IMR-90 (cell line): ENCODE measurements at regions not wholly inside any gene's neighbourhood (a gene's known extent, or its start where the extent isn't known, plus 50 kb on each side); places are given as distances from the start of the nearest gene placed in this dataset.

ENCODE experiments used
- ATAC-seq: fragments of 200-7000 bp; cut with Tn5 transposase; 2 replicates; pipeline ENCODE4 v1.9.1; 2020; ENCODE audit warnings: low read depth, mild to moderate bottlenecking, moderate library complexity
- BruUV-seq: library from RNA; stranded (reverse); fragments of 400-500 nt; replicated peaks from 2 replicates; lab custom pipeline; 2021; lab: Mats Ljungman, UMichigan
- CTCF ChIA-PET: fragments of 300-600 bp; formaldehyde crosslinking; extraction: SDS; loops from one replicate; lab custom pipeline; 2021; ENCODE audit warnings: antibody characterized with exemption; lab: Yijun Ruan, JAX
- POLR2A ChIA-PET: fragments of 300-600 bp; sonication (Branson Sonifier 250); formaldehyde crosslinking; loops from one replicate; lab custom pipeline; 2022; ENCODE audit warnings: antibody characterized with exemption; ENCODE audit not compliant: unreplicated experiment; lab: Charles Lee
- DNase-seq: peaks from one replicate; pipeline ENCODE4 v3.0.0; 2013
- H2AFZ ChIP-seq: replicated peaks from 2 replicates; pipeline ENCODE3; 2013; ENCODE audit warnings: low read length, mild to moderate bottlenecking; ENCODE audit not compliant: poor library complexity
- H2AK5ac ChIP-seq: 2 replicates; pipeline ENCODE4 v1.6.1; 2013; ENCODE audit warnings: low read depth, low read length, inconsistent platforms
- H2AK9ac ChIP-seq: replicated peaks from 2 replicates; pipeline ENCODE3; 2013; ENCODE audit warnings: mild to moderate bottlenecking, low read depth, low read length, moderate library complexity; ENCODE audit not compliant: poor library complexity
- H2BK120ac ChIP-seq: 2 replicates; pipeline ENCODE4 v1.6.1; 2013; ENCODE audit warnings: low read depth, low read length, inconsistent platforms
- H2BK15ac ChIP-seq: 3 replicates; pipeline ENCODE4 v1.6.1; 2013; ENCODE audit warnings: low read depth, low read length, inconsistent platforms
- H2BK20ac ChIP-seq: 2 replicates; pipeline ENCODE4 v1.6.1; 2013; ENCODE audit warnings: low read depth, mild to moderate bottlenecking, inconsistent platforms, low read length, moderate library complexity
- H2BK5ac ChIP-seq: 2 replicates; pipeline ENCODE4 v1.6.1; 2013; ENCODE audit warnings: mild to moderate bottlenecking, low read depth, low read length, inconsistent platforms; ENCODE audit not compliant: poor library complexity, severe bottlenecking
- H3K14ac ChIP-seq: replicated peaks from 2 replicates; pipeline ENCODE4 v1.6.1; 2013; ENCODE audit warnings: low read depth, low read length, inconsistent platforms
- H3K18ac ChIP-seq: 2 replicates; pipeline ENCODE4 v1.6.1; 2013; ENCODE audit warnings: low read depth, low read length, control low read depth
- H3K23ac ChIP-seq: 2 replicates; pipeline ENCODE4 v1.6.1; 2013; ENCODE audit warnings: low read depth, low read length, inconsistent platforms
- H3K27ac ChIP-seq: 2 replicates; pipeline ENCODE4 v1.5.1; 2013; ENCODE audit warnings: mild to moderate bottlenecking, control low read depth, low read length; ENCODE audit not compliant: insufficient read depth
- H3K27me3 ChIP-seq: 2 replicates; pipeline ENCODE4 v1.6.1; 2013; ENCODE audit warnings: low read length; ENCODE audit not compliant: control insufficient read depth, insufficient read depth
- H3K36me3 ChIP-seq: 2 replicates; pipeline ENCODE4 v1.6.1; 2013; ENCODE audit warnings: low read length, mixed read lengths; ENCODE audit not compliant: control insufficient read depth, insufficient read depth
- H3K4ac ChIP-seq: 2 replicates; pipeline ENCODE4 v1.6.1; 2013; ENCODE audit warnings: low read depth, low read length, inconsistent platforms
- H3K4me1 ChIP-seq: 2 replicates; pipeline ENCODE4 v1.6.1; 2013; ENCODE audit warnings: low read length, mixed read lengths; ENCODE audit not compliant: control insufficient read depth, insufficient read depth
- H3K4me2 ChIP-seq: 2 replicates; pipeline ENCODE4 v1.6.1; 2013; ENCODE audit warnings: low read depth, mild to moderate bottlenecking, control low read depth, low read length, moderate library complexity
- H3K4me3 ChIP-seq: 2 replicates; pipeline ENCODE4 v1.5.1; 2013; ENCODE audit warnings: low read depth, mild to moderate bottlenecking, control low read depth, low read length, moderate library complexity; ENCODE audit not compliant: insufficient read depth
- H3K56ac ChIP-seq: 2 replicates; pipeline ENCODE4 v1.6.1; 2013; ENCODE audit warnings: low read length, inconsistent platforms; ENCODE audit not compliant: insufficient read depth; ENCODE audit errors: extremely low read depth
- H3K79me1 ChIP-seq, 2 experiments: 2 replicates each; pipeline ENCODE4 v1.6.1; 2013; ENCODE audit warnings: low read length in 2 of 2, inconsistent platforms in 1 of 2, low read depth in 1 of 2
- H3K9ac ChIP-seq: 2 replicates; pipeline ENCODE4 v1.6.1; 2013; ENCODE audit warnings: low read depth, low read length, control low read depth
- H3K9me1 ChIP-seq: 2 replicates; pipeline ENCODE4 v1.6.1; 2013; ENCODE audit warnings: low read length, inconsistent platforms; ENCODE audit not compliant: insufficient read depth
- H3K9me3 ChIP-seq: 2 replicates; pipeline ENCODE4 v1.6.1; 2013; ENCODE audit warnings: low read length; ENCODE audit not compliant: control insufficient read depth, insufficient read depth
- H4K20me1 ChIP-seq: 2 replicates; pipeline ENCODE4 v1.6.1; 2013; ENCODE audit warnings: low read length, inconsistent platforms; ENCODE audit not compliant: insufficient read depth
- H4K5ac ChIP-seq: 2 replicates; pipeline ENCODE4 v1.6.1; 2013; ENCODE audit warnings: mild to moderate bottlenecking, low read depth, low read length, control low read depth
- H4K8ac ChIP-seq, 2 experiments: 2 replicates each; pipeline ENCODE4 v1.6.1; 2013; ENCODE audit warnings: low read depth in 2 of 2, low read length in 2 of 2, control low read depth in 1 of 2, inconsistent platforms in 1 of 2
- H4K91ac ChIP-seq: 2 replicates; pipeline ENCODE4 v1.6.1; 2013; ENCODE audit warnings: low read depth, low read length, inconsistent platforms; ENCODE audit not compliant: insufficient read depth
- CEBPB ChIP-seq: IDR thresholded peaks from 2 replicates; pipeline ENCODE4 v1.6.1; 2012; ENCODE audit warnings: low read depth, low read length, improper control_type of control experiment
- ELK1 ChIP-seq: fragments of 150-350 bp; IDR thresholded peaks from 2 replicates; pipeline ENCODE4 v1.6.1; 2016; ENCODE audit warnings: low read depth, mild to moderate bottlenecking, low read length, moderate library complexity, borderline replicate concordance
- MAFK ChIP-seq: IDR thresholded peaks from 2 replicates; pipeline ENCODE4 v1.6.1; 2012; ENCODE audit warnings: low read depth, low read length, improper control_type of control experiment
- MXI1 ChIP-seq: IDR thresholded peaks from 2 replicates; pipeline ENCODE4 v1.6.1; 2012; ENCODE audit warnings: low read depth, mild to moderate bottlenecking, low read length, moderate library complexity, borderline replicate concordance
- RAD21 ChIP-seq: IDR thresholded peaks from 2 replicates; pipeline ENCODE4 v1.6.1; 2012; ENCODE audit warnings: low read length, improper control_type of control experiment
- WGBS, 2 experiments: methylation state at CpG; one replicate each; pipeline versions ENCODE4 v1.1.5 to v1.1.7; 2013; ENCODE audit warnings: missing lambda C conversion rate in 2 of 2; ENCODE audit not compliant: insufficient read length in 1 of 2; ENCODE audit errors: extremely low coverage in 2 of 2; 5-methylcytosine and 5-hydroxymethylcytosine counted together
- dilution Hi-C: fragments of 300-500 bp; cut with HindIII; formaldehyde crosslinking; loops from one replicate; pipeline ENCODE4 v1.14.3; 2018; ENCODE audit warnings: low sequenced_read_pairs; ENCODE audit not compliant: unreplicated experiment
- in situ Hi-C: fragments of 300-500 bp; cut with MboI; formaldehyde crosslinking; loops from 3 replicates; pipeline ENCODE4 v1.14.3; 2019; ENCODE audit warnings: low sequenced_read_pairs, inconsistent platforms, mixed read lengths
- intact Hi-C: fragments of 100-400 bp; cut with micrococcal nuclease; formaldehyde crosslinking; loops from 2 replicates; pipeline ENCODE4 v1.10.0; 2022

GRCh38 chr3:21960033-21960432 lies 209.0 kb upstream of the ZNF385D start:
- no peak for TF ChIP-seq CEBPB
- no peak for TF ChIP-seq ELK1
- no peak for TF ChIP-seq MXI1
- TF ChIP-seq RAD21 = no peak
- TF ChIP-seq MAFK = no peak
- H2BK120ac ChIP-seq = no peak overlapping the region

More at GRCh38 chr3:21960033-21960432, 209.0 kb upstream of the ZNF385D start:
- in situ Hi-C loops (no loop called here), intact Hi-C loops (no loop called here), dilution Hi-C loops (no loop called here)
- Histone ChIP-seq H3K4ac (no peak overlapping the region), H4K5ac (no peak overlapping the region), H3K4me2 (no peak overlapping the region), H3K9me1 (no peaks in the 10 kb centered on the region), H4K8ac (no peak overlapping the region), H3K9ac (no peak overlapping the region), H3K4me1 (peaks cover 1% of the 10 kb centered on the region; the same call in 1 of the 2 replicates), H2BK15ac (no peak overlapping the region), H3K27me3 (no peaks in the 10 kb centered on the region), H2BK5ac (no peak overlapping the region), H2AK9ac (no peak overlapping the region), H2AFZ (no peak overlapping the region), H3K56ac (no peak overlapping the region), H2AK5ac (no peak overlapping the region), H3K14ac (no peak overlapping the region), H3K27ac (no peak overlapping the region), H3K18ac (no peak overlapping the region), H3K36me3 (no peaks in the 10 kb centered on the region), H4K20me1 (no peaks in the 10 kb centered on the region), H3K9me3 (no peaks in the 10 kb centered on the region), H4K91ac (no peak overlapping the region), H3K23ac (no peak overlapping the region), H3K79me1 (no peaks in the 10 kb centered on the region), H3K4me3 (no peak overlapping the region), H2BK20ac (no peak overlapping the region)
- no TSS peak for BruUV-seq
- no peak for DNase-seq
- no peak for ATAC-seq
- ChIA-PET CTCF (no interaction called here), POLR2A (no interaction called here)
- WGBS, 2 experiments = no CpG with 5 or more reads among the region's 1 CpG
